CD4-positive, alpha-beta T cell treated with Interleukin-15 for 1 hour (primary cell): ENCODE measurements at regions not wholly inside any gene's neighbourhood (a gene's known extent, or its start where the extent isn't known, plus 50 kb on each side); places are given as distances from the start of the nearest gene placed in this dataset.
A peak's percentile ranks its signal among the peaks of the same experiment; 100 is the strongest.
"Not testable (repeated sequence)": the region's sequence is repeated elsewhere in the genome, so short reads cannot be mapped to it uniquely, and the experiment has no call there.

Experiments used
- DNase-seq: peaks from one replicate; pipeline ENCODE4 v3.0.0-alpha.2; 2020

DNA sequence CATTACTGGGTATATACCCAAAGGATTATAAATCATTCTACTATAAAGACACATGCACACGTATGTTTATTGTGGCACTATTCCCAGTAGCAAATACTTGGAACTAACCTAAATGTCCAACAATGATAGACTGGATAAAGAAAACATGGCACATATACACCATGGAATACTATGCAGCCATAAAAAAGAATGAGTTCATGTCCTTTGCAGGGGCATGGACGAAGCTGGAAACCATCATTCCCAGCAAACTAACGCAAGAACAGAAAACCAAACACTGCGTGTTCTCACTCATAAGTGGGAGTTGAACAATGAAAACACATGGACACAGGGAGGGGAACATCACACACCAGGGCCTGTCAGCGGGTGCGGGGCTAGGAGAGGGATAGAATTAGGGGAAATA lies 114.5 kb upstream of the CHD1 start:
- not testable (repeated sequence) for DNase-seq

DNA sequence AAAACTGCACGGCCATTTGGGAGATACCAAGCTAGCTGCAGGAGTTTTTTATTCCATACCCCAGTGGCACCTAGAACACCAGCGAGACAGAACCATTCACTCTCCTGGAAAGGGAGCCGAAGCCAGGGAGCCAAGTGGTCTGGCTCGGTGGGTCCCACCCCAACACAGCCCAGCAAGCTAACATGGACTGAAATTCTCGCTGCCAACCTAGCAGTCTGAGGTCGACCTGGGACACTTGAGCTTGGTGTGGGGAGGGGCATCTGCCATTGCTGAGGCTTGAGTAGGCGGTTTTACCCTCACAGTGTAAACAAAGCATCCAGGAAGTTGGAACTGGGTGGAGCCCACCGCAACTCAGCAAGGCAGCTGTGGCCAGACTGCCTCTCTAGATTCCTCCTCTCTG lies 108.9 kb upstream of the CHD1 start:
- peak; percentile 66 for DNase-seq

DNA sequence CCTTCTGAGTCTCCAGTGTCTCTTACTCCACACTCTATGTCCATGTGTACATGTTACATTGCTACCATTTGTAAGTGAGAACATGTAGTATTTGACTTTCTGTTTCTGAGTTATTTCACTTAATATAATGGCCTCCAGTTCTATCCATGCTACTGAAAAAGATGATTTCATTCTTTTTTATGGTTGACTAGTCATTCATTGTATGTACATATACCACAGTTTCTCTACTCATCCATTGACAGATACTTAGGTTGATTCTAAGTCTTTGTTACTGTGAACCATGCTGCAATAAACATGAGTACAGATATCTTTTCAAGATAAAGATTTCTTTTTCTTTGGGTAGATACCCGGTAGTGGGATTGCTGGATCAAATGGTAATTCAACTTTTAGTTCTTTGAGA lies 107.1 kb upstream of the CHD1 start:
- DNase-seq, result no peak

DNA sequence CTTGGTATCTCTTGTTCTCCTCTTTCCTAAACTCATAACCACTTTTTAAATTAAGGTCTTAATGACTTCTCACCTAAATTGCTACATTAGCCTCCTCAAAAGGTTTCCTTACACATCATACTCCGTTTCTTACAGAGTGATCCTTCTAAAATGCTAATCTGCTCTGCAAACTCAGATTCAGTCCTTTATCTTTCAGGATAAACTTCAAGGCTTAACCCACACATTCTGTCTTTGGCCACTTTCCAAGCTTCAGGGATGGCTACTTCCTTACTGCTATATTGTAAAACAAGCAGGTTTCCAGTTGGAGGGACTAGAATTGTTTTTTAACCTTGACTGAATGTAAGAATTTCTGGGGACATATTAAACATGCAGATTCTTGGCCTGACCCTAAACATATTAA lies 105.5 kb upstream of the CHD1 start:
- DNase-seq, result no peak

DNA sequence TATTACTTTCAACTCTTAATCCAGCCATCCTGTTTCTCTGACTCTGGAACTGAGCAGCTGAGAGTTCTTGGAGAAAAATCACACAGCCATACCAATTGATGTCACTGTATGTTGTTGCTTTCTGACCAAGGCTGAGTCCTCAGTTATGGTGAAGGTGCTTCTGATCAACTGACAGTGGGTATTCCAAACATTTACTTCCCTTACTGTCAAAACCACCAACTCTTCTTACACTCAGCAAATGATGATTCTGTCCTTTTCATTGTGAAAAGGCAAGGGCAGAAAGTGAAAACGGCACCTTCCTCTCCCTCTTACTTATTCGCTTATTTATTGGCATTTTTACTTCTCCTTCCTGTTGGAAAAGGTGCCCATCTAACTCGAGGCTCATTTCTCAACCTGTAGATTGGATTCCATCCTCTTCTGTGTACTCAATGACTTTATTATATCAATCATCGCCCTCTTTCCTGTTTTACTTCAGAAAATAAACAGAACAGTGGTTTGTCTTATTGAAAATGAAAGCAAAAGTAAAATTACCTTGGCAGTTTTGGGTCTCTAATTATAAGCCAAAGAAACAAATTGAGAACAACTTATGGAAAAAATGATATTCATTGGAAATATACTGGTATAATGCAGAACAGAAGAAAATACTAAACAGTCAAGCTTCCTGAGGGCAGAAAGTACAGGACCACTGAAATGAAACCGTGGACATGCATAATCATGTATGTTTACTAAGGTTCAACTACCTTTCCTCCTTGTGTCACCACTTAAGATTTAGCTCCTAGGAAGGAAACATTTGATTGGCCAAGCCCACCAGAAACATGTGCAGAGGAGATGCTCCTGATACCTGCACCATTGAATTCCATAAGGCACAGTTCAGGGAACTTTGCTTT lies 104.5 kb upstream of the CHD1 start:
- no peak for DNase-seq

DNA sequence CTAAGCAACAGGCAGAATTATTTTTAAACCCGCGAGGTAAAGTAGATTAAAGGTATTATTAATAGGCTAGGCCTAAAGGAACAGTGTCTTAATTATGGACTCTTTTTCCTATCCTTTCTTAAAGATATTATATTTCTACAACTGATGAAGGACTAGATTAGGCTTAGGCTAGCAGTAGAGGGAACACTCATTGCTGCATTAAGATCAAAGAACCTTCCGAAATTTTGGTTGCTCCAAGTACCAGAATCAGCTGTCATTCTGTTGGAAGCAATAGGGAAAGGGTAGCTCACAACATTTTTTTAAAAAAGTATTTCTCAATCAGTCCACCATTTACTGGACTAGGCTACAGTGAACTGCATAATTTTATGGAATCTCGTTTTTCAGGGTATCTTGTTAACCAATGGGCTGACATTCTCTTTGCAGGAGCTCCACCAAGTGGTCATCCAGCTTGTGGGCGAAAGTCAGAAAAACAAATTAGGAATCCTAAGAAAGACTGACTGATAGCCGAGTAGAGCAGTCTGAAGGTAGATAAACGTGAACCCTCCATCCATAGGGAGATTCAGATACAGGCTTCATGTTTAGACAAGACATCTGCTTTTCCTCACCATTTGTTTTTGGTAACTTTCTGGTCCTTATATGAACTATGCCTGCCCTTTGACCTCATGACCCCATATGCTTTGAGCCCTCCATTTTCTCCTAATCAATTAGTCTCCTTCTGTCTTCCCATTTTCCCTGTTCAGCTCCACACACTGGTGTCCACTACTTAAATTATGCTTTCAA lies 103.6 kb upstream of the CHD1 start:
- peak; percentile 44 for DNase-seq

DNA sequence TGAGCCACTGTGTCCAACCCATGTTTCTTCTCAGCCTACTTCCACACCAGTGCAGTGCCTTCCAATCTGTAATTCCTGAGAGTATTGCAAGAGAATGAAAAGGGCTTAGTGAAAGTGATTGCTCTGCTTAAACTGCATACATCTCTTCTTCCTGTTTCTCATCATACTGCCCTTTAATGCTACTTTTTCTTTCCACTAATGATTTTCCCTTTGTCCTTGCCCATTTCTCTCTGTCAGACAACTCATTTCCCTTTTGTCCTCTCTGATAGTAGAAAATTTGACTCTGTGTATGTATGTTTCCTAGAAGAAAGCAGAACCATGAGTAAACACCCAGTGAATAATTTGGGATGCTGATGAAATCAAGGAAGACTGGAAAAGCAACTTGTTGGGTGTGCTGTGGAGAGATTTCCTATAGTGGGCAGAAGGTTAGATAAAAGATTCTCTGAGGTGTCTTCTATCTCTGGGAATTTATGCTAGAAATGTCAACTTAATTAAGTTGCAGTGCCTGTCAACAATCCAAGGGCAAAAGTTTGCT lies 102.2 kb upstream of the CHD1 start:
- DNase-seq, result no peak

DNA sequence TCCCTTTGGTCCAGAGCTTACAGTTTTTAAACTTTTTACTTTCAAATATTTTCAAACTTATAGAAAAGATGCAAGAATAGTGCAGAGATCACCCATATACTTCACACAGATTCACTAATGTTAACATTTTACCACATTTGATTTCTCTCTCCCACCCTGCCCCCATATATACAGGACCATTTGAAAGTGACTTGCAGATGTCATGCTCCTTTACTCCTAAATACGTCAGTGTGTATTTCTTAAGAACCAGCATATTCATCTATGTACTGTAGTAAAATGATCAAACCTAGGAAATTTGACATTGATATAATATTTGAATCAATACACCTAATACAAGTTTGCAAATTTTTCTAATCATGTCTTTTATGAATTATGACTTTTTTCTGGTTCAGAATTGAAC lies 100.4 kb upstream of the CHD1 start:
- no peak for DNase-seq

DNA sequence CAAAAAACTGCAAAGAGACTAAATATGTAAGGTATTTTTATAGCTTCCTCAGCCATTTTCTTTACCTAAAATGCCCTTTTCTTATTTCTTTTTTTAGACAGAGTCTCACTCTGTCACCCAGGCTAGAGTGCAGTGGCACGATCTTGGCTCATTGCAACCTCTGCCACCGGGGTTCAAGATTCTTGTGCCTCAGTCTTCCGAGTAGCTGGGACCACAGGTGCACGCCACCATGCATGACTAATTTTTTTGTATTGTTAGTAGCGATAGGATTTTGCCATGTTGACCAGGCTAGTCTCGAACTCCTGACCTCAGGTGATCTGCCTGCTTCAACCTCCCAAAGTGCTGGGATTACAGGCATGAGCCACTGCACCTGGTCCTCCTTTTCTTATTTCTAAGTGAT lies 99.4 kb upstream of the CHD1 start:
- not testable (repeated sequence) for DNase-seq

DNA sequence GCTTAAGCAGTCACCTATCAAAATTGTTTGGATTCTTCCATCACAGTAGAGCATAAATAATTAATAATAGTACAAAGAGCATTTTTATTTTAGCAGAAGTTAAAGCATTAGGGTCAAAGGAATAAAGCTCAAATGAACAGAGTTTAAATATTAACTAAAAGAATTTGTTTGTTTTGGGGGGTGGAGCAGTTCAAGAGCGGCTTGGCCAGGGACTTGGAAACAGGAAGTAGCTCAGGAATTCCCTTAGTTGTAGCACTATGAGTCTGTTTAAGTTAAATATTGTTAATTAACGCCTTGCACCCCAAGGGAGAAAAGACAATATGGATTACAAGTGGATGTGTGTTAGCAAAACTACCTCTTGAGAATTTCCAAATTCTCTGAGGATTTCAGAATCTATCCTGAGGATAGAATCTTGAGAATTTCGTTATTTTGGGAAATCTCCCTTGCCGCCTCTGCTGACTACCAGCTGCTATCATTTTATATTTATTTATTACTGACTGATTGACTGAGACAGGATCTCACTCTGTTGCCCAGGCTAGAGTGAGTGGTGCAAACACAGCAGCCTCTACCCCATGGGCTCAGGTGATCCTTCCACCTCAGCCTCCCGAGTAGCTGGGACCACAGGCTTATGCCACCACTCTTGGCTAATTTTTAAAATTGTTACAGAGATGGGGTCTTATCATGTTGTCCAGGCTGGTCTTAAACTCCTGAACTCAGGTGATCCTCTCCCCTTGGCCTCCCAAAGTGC lies 96.7 kb upstream of the CHD1 start:
- no peak for DNase-seq

DNA sequence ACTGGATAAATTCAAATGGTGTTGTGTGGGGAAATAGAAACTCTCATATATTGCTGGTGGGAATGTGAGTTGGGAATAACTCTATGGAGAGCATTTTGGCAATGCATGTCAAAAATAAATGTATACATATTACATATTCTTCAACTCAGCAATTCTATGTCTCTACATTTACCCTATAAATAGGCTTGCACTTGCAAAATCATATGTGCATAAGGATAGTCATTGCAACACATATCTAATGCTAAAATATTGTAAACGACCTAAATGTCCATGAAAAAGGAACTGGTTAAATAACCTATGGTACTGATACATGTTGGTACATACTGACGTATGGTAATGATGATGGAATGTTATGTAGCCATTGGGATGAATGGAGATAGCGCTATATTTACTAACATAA lies 94.5 kb upstream of the CHD1 start:
- DNase-seq, result no peak

DNA sequence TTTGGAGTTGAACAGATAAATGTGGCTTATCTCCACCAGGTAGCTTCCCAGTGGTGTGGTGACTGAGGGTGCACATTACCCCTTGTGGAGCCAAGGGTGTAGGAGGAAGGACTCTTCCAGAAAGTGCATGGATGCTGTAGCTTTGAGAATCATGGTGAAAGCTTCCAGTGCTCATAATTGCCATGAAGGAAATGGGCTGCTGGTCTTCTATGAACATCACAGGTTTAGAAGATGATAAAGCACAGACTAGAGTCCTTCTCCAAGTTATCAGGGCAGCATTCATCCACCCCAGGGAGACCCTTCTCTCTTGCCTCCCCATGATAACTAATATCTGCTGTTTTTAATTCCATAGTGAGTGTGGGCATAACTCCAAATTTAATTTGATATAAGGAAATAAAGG lies 93.4 kb upstream of the CHD1 start:
- DNase-seq, result no peak

DNA sequence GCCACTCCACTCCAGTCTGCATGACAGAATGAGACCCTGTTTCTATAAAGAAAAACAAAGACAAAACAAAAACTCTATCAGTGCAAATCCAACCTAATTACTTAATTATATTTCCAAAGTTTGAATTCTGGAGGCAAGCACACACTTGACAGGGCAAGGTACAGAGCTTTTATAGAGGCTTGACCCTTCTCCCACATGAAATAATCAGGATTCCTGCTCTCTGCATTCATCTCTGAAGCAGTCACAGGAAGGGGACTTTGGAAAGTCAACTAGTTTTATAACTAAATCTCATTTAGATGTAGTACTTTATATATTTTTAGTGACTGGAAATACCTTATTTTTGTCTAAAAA lies 91.9 kb upstream of the CHD1 start:
- DNase-seq, result no peak

DNA sequence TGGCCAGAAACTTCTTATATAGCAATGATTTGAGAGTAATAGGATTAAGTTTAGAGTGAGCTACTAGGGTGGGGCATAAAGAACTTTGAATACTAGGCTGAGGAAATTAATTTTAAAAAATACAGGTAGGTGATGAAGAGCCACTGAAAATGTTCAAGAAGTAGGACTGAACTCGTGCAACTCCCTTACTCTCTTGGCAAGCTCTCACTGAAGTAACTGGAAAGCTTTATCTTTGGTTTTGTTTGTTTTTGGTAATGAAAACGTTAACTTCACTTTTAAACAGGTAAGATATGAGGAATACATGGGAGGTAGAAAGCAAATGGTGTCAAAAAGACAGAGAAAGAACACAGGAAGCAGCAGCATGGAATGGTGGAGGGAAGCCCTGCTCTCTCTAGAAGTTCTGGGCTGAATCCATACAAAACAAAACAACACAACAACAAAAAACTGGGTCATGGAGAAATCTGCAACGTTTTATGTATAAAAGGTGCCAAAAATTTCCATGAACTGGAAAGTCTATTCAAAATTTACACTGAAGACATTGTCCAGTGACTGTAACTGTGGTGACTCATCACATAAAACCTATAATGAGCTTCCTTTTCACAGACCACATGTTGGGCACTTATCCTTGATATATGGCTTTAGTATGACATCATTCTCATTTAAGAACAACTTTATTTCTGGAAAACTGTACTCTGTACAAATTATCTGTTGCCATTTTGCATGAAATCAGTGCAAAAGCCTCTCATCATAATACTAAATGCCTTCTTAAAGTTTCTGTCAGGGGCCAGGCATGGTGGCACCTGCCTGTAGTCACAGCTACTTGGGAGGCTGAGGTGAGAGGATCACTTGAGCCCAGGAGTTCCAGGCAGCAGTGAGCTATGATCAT lies 91.2 kb upstream of the CHD1 start:
- DNase-seq, result no peak

DNA sequence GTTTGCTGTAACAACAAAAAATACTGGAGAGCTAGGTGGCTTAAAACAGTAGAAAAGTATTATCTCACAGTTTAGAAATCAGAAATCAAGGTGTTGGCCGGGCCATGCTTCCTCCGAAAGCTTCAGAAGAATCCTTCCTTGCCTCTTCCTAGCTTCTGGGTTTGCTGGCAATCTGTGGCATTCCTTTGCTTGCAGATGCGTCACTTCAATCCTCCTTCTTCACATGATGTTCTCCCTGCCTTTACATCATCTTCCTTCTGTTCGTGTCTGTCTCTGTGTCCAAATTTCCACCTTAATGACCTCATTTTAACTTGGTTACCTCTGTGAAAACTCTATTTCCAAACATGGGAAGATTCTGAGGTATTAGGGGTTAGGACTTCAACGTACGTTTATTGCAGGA lies 90.4 kb upstream of the CHD1 start:
- DNase-seq, result no peak

DNA sequence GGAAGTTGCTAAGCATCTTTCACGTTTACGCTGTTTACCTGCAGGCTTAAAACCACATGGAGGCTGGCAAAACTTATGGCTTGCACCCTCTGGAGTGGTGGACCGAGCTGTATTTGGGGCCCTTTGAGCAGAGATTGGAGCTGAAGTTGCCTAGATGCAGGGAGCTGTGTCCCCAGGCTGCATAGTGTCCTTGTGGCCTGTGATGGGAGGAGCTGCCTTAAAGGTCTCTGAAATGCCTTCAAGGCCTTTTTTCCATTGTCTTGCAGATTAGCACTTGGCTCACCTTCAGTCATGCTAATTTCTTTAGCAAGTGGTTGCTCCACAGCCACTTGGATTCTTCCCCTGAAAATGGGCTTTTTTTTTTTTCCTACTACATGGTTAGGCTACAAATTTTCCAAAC lies 81.5 kb upstream of the CHD1 start:
- no peak for DNase-seq

DNA sequence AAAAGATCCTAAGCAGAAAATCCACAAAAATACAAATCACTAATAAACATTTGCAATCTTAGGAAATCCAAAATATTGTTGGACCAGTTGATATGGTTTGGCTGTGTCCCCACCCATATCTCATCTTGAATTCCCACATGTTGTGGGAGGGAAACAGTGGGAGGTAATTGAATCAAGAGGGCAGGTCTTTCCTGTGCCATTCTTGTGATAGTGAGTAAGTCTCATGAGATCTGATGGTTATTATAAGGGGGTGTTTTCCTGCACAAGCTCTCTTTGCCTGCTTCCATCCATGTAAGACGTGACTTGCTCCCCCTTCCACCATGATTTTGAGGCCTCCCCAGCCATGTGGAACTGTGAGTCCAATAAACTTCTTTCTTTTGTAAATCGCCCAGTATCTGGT lies 79.2 kb upstream of the CHD1 start:
- DNase-seq, result not testable (repeated sequence)

DNA sequence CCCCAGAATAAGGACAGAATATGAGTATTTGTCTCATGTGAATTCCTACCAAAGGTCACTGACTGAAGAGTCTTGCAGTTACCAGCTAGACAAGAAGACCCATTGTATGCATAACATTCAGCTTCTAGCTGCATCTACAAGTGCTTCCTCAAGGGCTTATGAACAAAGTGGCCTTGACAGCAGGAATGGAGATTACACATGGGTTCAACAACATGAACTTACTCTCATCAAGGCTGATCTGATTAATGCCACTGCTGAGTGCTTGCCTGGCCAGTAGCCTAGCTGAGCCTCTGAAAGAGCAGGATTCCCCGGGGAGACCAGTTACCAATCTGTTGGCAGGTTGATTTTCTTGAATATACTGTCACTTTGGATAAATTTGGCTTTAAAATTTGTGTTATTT lies 76.7 kb upstream of the CHD1 start:
- DNase-seq, result no peak

DNA sequence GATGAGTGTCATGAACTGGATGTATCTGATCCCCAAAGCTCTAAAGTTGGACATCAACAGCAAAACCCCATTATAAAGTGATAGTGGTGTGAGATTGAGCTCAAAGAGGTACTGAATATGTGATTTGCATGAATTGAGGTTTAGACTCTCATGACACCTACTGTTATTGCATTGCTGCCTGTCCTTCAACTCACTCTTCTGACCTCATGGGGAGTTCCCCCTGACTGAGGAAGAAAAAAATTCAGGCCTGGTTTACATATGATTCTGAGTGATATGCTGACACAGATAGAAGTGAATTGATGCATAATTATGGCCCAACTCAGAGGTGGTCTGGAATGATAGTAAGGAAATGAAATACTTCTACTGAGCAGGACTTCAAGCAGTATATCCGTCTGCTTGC lies 76.2 kb upstream of the CHD1 start:
- peak; percentile 52 for DNase-seq

DNA sequence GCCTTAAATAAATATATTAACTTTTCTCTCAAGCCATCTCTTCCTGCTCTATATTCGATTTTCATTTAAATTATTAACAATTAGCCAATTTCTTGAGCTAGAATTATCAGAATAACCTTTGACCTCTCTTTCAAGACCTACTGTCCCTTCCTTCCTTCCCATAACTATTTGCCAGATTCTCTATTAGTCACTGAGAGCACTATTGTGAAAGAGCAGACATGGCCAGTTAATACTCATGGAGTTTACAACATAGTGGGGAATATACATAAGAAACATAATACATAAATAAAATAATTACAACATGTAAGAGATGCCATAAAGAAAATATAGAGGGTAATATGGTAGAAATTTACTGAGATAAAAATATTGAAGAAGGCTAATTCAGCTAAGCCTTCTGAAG lies 72.1 kb upstream of the CHD1 start:
- DNase-seq, result no peak

DNA sequence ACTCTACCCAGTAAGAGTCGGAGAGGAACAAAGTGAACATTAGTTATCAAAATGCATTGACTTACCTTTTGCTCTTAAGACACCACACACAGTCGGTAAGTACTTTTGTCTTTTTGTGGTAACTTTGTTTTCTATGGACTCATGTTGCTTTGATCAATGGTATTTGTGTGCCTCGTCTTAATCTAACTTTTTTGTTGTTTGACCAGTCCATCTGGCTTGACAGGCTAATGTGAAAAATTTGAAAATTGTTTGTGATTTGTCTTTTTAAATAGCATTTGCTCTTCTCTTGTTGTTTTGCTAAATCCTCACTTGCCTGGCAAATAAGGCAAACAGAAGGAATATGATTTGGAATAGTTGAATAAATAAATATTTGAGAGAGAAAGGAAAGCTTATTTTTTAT lies 71.4 kb upstream of the CHD1 start:
- no peak for DNase-seq

DNA sequence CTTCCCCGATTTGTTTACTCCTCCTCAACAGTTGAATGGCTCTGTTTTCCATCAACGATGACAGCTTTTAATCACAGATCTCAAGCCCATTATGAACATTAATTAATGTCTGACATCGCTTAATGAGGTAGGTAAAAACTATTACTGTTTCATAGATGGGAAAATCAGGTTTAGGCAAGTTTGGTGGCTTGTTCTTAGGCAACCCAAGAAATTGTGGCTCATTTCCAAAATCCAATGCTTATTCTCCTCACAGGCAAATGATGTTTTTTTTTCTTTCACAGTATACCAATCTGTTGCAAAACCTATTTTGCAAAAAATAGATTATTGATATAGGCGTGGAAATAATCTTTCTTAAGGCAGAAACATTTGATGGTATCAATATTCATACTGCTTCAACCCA lies 70.8 kb upstream of the CHD1 start:
- no peak for DNase-seq

DNA sequence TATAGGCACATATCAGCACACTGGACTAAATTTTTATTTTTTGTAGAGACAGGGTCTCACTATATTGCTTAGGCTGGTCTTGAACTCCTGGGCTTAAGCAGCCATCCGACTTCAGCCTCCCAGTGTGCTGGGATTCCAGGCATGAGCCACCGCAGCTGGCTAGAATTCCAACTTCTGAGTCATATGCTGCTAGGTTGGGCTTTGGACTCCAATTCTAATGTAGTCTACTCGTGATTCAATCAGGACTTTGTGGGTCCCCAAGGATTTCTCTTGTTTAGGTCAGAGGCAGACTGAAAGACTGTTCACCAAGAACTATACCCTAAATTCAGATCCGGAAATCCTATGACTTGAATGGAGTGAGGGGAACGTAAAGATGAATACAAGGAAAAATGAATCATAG lies 68.2 kb upstream of the CHD1 start:
- DNase-seq, result no peak
